Liver (tissue), 8 donors: ENCODE measurements at regions not wholly inside any gene's neighbourhood (a gene's known extent, or its start where the extent isn't known, plus 50 kb on each side); places are given as distances from the start of the nearest gene placed in this dataset.
"Not testable (repeated sequence)": the region's sequence is repeated elsewhere in the genome, so short reads cannot be mapped to it uniquely, and the experiment has no call there.

Experiments
- DNase-seq: peaks from one replicate; pipeline ENCODE4 v3.0.0-alpha.2; 2017; ENCODE audit warnings: low spot score
- H3K27ac ChIP-seq, 2 donors: one replicate each; pipeline ENCODE4 v1.7.0; 2013; ENCODE audit warnings: inconsistent platforms in 2 of 2, low read length in 2 of 2, control low read depth in 1 of 2, low read depth in 1 of 2, mild to moderate bottlenecking in 1 of 2
- H3K27me3 ChIP-seq, 4 donors: one replicate each; pipeline versions ENCODE4 v1.6.1 to v1.7.0; 2013; ENCODE audit warnings: low read length in 3 of 4, inconsistent platforms in 1 of 4, mild to moderate bottlenecking in 1 of 4, moderate library complexity in 1 of 4; ENCODE audit not compliant: control insufficient read depth in 4 of 4, insufficient read depth in 4 of 4
- H3K36me3 ChIP-seq, 4 donors: one replicate each; pipeline versions ENCODE4 v1.6.1 to v1.7.0; 2013; ENCODE audit warnings: low read length in 3 of 4, mild to moderate bottlenecking in 3 of 4, low read depth in 1 of 4, moderate library complexity in 1 of 4; ENCODE audit not compliant: control insufficient read depth in 4 of 4, insufficient read depth in 3 of 4
- H3K4me1 ChIP-seq, 4 donors: one replicate each; pipeline versions ENCODE4 v1.6.1 to v1.7.0; 2013; ENCODE audit warnings: low read length in 3 of 4, mild to moderate bottlenecking in 3 of 4, moderate library complexity in 1 of 4; ENCODE audit not compliant: control insufficient read depth in 4 of 4, insufficient read depth in 4 of 4
- H3K4me3 ChIP-seq, 3 donors: one replicate each; pipeline versions ENCODE4 v1.6.1 to v1.7.0; 2013; ENCODE audit warnings: low read length in 3 of 3, control low read depth in 1 of 3, low read depth in 1 of 3, mild to moderate bottlenecking in 1 of 3
- H3K9ac ChIP-seq, 2 donors: one replicate each; pipeline ENCODE4 v1.7.0; 2013; ENCODE audit warnings: low read length in 2 of 2, mild to moderate bottlenecking in 2 of 2, moderate library complexity in 2 of 2, control low read depth in 1 of 2, low read depth in 1 of 2
- H3K9me3 ChIP-seq, 4 donors: one replicate each; pipeline versions ENCODE4 v1.6.1 to v1.7.0; 2013; ENCODE audit warnings: low read length in 3 of 4; ENCODE audit not compliant: control insufficient read depth in 4 of 4
- CTCF ChIP-seq: fragments of 150-350 bp; IDR thresholded peaks from 2 replicates; pipeline ENCODE4 v1.5.1; 2017; ENCODE audit warnings: improper control_type of control experiment, low read depth, low read length; ENCODE audit not compliant: missing input control
- HNF4A ChIP-seq, 2 donors: conservative IDR thresholded peaks; 2 replicates each; pipeline ENCODE4 v1.6.1; 2016; ENCODE audit warnings: antibody characterized with exemption in 2 of 2, mild to moderate bottlenecking in 2 of 2
- JUND ChIP-seq, 2 donors: IDR thresholded peaks; 2 replicates each; pipeline ENCODE4 v1.6.1; 2016; ENCODE audit warnings: antibody characterized with exemption in 2 of 2
- NR2F2 ChIP-seq: IDR thresholded peaks from 2 replicates; pipeline ENCODE4 v1.6.1; 2016; ENCODE audit warnings: antibody characterized with exemption
- RAD21 ChIP-seq, 2 donors: IDR thresholded peaks; 2 replicates each; pipeline ENCODE4 v1.6.1; 2016; ENCODE audit warnings: antibody characterized with exemption in 2 of 2, mild to moderate bottlenecking in 2 of 2
- REST ChIP-seq: IDR thresholded peaks from 2 replicates; pipeline ENCODE4 v1.6.1; 2016; ENCODE audit warnings: antibody characterized with exemption, mild to moderate bottlenecking
- SP1 ChIP-seq: IDR thresholded peaks from 2 replicates; pipeline ENCODE4 v1.6.1; 2018; ENCODE audit warnings: antibody characterized with exemption, mild to moderate bottlenecking
- YY1 ChIP-seq: IDR thresholded peaks from 2 replicates; pipeline ENCODE4 v1.6.1; 2016; ENCODE audit warnings: antibody characterized with exemption, mild to moderate bottlenecking
- WGBS: extraction: QIAGEN DNeasy Blood & Tissue Kit; methylation state at CpG from one replicate; pipeline ENCODE4 v1.1.7; 2013; 5-methylcytosine and 5-hydroxymethylcytosine counted together
- donor health status: healthy.
- donor health status: healthy.
- donor health status: healthy.
- donor health status: healthy.
- donor health status: healthy.

GRCh38 chr7:142626420-142627035 is 122.7 kb upstream of the PRSS1 start:
- Histone ChIP-seq H3K27ac (no peak overlapping the region), H3K4me3 (no peak overlapping the region), H3K9ac (no peak overlapping the region), H3K9me3 (no peaks in the 10 kb centered on the region), H3K36me3 (no peaks in the 10 kb centered on the region), H3K27me3 (peaks cover 0 to 23% (median 1%) of the 10 kb centered on the region in 4 donors), H3K4me1 (no peaks in the 10 kb centered on the region)
- DNase-seq: peak; percentile 73
- 41% methylated on average over 12 of the region's 12 CpGs for WGBS
- TF ChIP-seq RAD21 (IDR thresholded peaks at IDR 0.05) (peak; percentile 28 to 64), SP1 (no peak), CTCF (peak; percentile 53), HNF4A (conservative IDR thresholded peaks at IDR 0.05) (no peak)

GRCh38 chr7:142625216-142625615 is 124.1 kb upstream of the PRSS1 start:
- H3K27me3 ChIP-seq: peaks cover 0 to 19% (median 0%) of the 10 kb centered on the region in 4 donors
- not testable (repeated sequence) for H3K27ac ChIP-seq, H3K4me1 ChIP-seq, H3K9ac ChIP-seq, H3K4me3 ChIP-seq, H3K9me3 ChIP-seq, H3K36me3 ChIP-seq, DNase-seq
- WGBS: 45% methylated on average over 2 of the region's 2 CpGs

- no peak overlapping the region for H3K27ac ChIP-seq
- H3K4me3 ChIP-seq: no peak overlapping the region
- TF ChIP-seq JUND (IDR thresholded peaks at IDR 0.05) (no peak), REST (no peak), YY1 (no peak), NR2F2 (no peak)
- H3K9me3 ChIP-seq: no peaks in the 10 kb centered on the region
- no peak overlapping the region for H3K9ac ChIP-seq
- H3K36me3 ChIP-seq: no peaks in the 10 kb centered on the region
- H3K27me3 ChIP-seq: peaks cover 0 to 8% (median 2%) of the 10 kb centered on the region in 4 donors
- H3K4me1 ChIP-seq: no peaks in the 10 kb centered on the region
- DNase-seq: no peak
- WGBS: 74% methylated on average over 6 of the region's 6 CpGs
These were observed 128.9 kb upstream of the PRSS1 start for GRCh38 chr7:142620402-142620801.
